HepG2 (cell line): ENCODE measurements at regions not wholly inside any gene's neighbourhood (a gene's known extent, or its start where the extent isn't known, plus 50 kb on each side); places are given as distances from the start of the nearest gene placed in this dataset.

Source experiments
- ATM ChIP-seq: fragments of 450-650 bp; IDR thresholded peaks from 2 replicates; pipeline ENCODE4 v1.7.1; 2017; ENCODE audit warnings: mild to moderate bottlenecking, borderline replicate concordance
- CTCF ChIP-seq: sonication (generic); formaldehyde crosslinking; IDR thresholded peaks from 2 replicates; pipeline ENCODE4 v1.5.0; 2020; ENCODE audit warnings: mild to moderate bottlenecking, missing genetic modification reagents, moderate library complexity
- DDIT3 ChIP-seq: sonication (generic); formaldehyde crosslinking; IDR thresholded peaks from 2 replicates; pipeline ENCODE4 v1.4.0; 2020; ENCODE audit warnings: mild to moderate bottlenecking, missing genetic modification reagents
- DPF2 ChIP-seq: sonication (generic); formaldehyde crosslinking; IDR thresholded peaks from 2 replicates; pipeline ENCODE4 v1.4.0; 2020; ENCODE audit warnings: mild to moderate bottlenecking, low read depth, missing genetic modification reagents, borderline replicate concordance
- FLYWCH1 ChIP-seq: sonication (generic); formaldehyde crosslinking; IDR thresholded peaks from 2 replicates; pipeline ENCODE4 v1.8.1; 2023; ENCODE audit warnings: mild to moderate bottlenecking, missing genetic modification reagents
- KAT7 ChIP-seq: IDR thresholded peaks from 2 replicates; pipeline ENCODE4 v1.6.1; 2018; ENCODE audit warnings: borderline replicate concordance, missing compliant biosample characterization
- KLF16 ChIP-seq, 2 experiments: sonication (generic) in 1 of 2; formaldehyde crosslinking in 1 of 2; IDR thresholded peaks; 2 replicates each; pipeline versions ENCODE4 v1.6.1 to v1.8.0; 2016 to 2023; ENCODE audit warnings: missing genetic modification reagents in 2 of 2, missing compliant biosample characterization in 1 of 2
- MED8 ChIP-seq: sonication (generic); formaldehyde crosslinking; IDR thresholded peaks from 2 replicates; pipeline ENCODE4 v1.8.1; 2023; ENCODE audit warnings: mild to moderate bottlenecking, missing genetic modification reagents; ENCODE audit not compliant: insufficient replicate concordance
- MXI1 ChIP-seq: IDR thresholded peaks from 3 replicates; pipeline ENCODE4 v1.6.1; 2012; ENCODE audit warnings: low read depth, low read length, inconsistent platforms, borderline replicate concordance
- NFKBIZ ChIP-seq: IDR thresholded peaks from 2 replicates; pipeline ENCODE4 v1.6.1; 2018; ENCODE audit warnings: missing genetic modification reagents, missing compliant biosample characterization
- PAF1 ChIP-seq: IDR thresholded peaks from 2 replicates; pipeline ENCODE4 v1.6.1; 2016; ENCODE audit warnings: missing genetic modification reagents, missing compliant biosample characterization
- PHF21A ChIP-seq: sonication (generic); formaldehyde crosslinking; IDR thresholded peaks from 2 replicates; pipeline ENCODE4 v1.5.0; 2020; ENCODE audit warnings: mild to moderate bottlenecking, missing genetic modification reagents
- SALL1 ChIP-seq: sonication (generic); formaldehyde crosslinking; IDR thresholded peaks from 2 replicates; pipeline ENCODE4 v1.8.0; 2022; ENCODE audit warnings: mild to moderate bottlenecking, missing genetic modification reagents
- SIX4 ChIP-seq: sonication (generic); formaldehyde crosslinking; IDR thresholded peaks from 2 replicates; pipeline ENCODE4 v1.4.0; 2020; ENCODE audit warnings: missing genetic modification reagents
- TCF7L2 ChIP-seq: IDR thresholded peaks from 2 replicates; pipeline ENCODE4 v1.6.1; 2011; ENCODE audit warnings: mild to moderate bottlenecking, low read depth, low read length, moderate library complexity
- ZBTB38 ChIP-seq: sonication (generic); formaldehyde crosslinking; IDR thresholded peaks from 2 replicates; pipeline ENCODE4 v1.5.1; 2020; ENCODE audit warnings: mild to moderate bottlenecking, missing genetic modification reagents
- ZFP1 ChIP-seq: IDR thresholded peaks from 2 replicates; pipeline ENCODE4 v1.6.1; 2016
- ZNF12 ChIP-seq: sonication (generic); formaldehyde crosslinking; IDR thresholded peaks from 2 replicates; pipeline ENCODE4 v1.5.0; 2020; ENCODE audit warnings: missing genetic modification reagents
- ZNF501 ChIP-seq: sonication (generic); formaldehyde crosslinking; IDR thresholded peaks from 2 replicates; pipeline ENCODE4 v1.5.1; 2020; ENCODE audit warnings: mild to moderate bottlenecking, moderate library complexity, missing genetic modification reagents
- ZSCAN25 ChIP-seq: sonication (generic); formaldehyde crosslinking; IDR thresholded peaks from 2 replicates; pipeline ENCODE4 v1.8.0; 2022; ENCODE audit warnings: mild to moderate bottlenecking, missing genetic modification reagents
- TF ChIP-seq, protein P1 (sequence below): sonication (generic); formaldehyde crosslinking; IDR thresholded peaks from 2 replicates; pipeline ENCODE4 v1.5.0; 2020; ENCODE audit warnings: mild to moderate bottlenecking, low read depth, missing genetic modification reagents, borderline replicate concordance
- TF ChIP-seq, protein P2 (sequence below): IDR thresholded peaks from 2 replicates; pipeline ENCODE4 v1.6.1; 2016; ENCODE audit warnings: mild to moderate bottlenecking
- TF ChIP-seq, protein P3 (sequence below): sonication (generic); formaldehyde crosslinking; IDR thresholded peaks from 2 replicates; pipeline ENCODE4 v1.4.0; 2020; ENCODE audit warnings: missing genetic modification reagents, borderline replicate concordance
- TF ChIP-seq, protein P4 (sequence below): sonication (generic); formaldehyde crosslinking; IDR thresholded peaks from 2 replicates; pipeline ENCODE4 v1.4.0; 2020; ENCODE audit warnings: missing genetic modification reagents

- TF ChIP-seq, protein P1, sequence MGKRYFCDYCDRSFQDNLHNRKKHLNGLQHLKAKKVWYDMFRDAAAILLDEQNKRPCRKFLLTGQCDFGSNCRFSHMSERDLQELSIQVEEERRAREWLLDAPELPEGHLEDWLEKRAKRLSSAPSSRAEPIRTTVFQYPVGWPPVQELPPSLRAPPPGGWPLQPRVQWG = no peak
- TF ChIP-seq SALL1 (CRISPR knock-in tag) = peak; percentile 85
- TF ChIP-seq NFKBIZ (CRISPR knock-in tag) = 0 out of 2 replicates have a peak, but pooled peaks have one; percentile 61
- TF ChIP-seq KAT7 (CRISPR knock-in tag) = no peak
- TF ChIP-seq ZFP1 = peak; percentile 65; the same call in 1 of the 2 replicates
- 0 out of 2 replicates have a peak, but pooled peaks have one; percentile 33 for TF ChIP-seq DPF2 (CRISPR knock-in tag)
- TF ChIP-seq FLYWCH1 (CRISPR knock-in tag) = no peak
- no peak for TF ChIP-seq ZNF12 (CRISPR knock-in tag)
- no peak for TF ChIP-seq TCF7L2
- TF ChIP-seq PHF21A = peak; percentile 54; the same call in 1 of the 2 replicates
- TF ChIP-seq, protein P2, sequence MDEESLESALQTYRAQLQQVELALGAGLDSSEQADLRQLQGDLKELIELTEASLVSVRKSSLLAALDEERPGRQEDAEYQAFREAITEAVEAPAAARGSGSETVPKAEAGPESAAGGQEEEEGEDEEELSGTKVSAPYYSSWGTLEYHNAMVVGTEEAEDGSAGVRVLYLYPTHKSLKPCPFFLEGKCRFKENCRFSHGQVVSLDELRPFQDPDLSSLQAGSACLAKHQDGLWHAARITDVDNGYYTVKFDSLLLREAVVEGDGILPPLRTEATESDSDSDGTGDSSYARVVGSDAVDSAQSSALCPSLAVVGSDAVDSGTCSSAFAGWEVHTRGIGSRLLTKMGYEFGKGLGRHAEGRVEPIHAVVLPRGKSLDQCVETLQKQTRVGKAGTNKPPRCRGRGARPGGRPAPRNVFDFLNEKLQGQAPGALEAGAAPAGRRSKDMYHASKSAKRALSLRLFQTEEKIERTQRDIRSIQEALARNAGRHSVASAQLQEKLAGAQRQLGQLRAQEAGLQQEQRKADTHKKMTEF (CRISPR knock-in tag) = peak; percentile 39; the same call in 1 of the 2 replicates
- no peak for TF ChIP-seq MED8
- no peak for TF ChIP-seq ZNF501 (CRISPR knock-in tag)
- no peak for TF ChIP-seq PAF1 (CRISPR knock-in tag)
- TF ChIP-seq ZSCAN25 (CRISPR knock-in tag) = peak; percentile 87
- TF ChIP-seq SIX4 (CRISPR knock-in tag) = no peak
- peak; percentile 80 for TF ChIP-seq ZBTB38
- no peak for TF ChIP-seq ATM
- peak in 1 of 2 experiments; percentile 46; a peak in 1 of 4 replicates for TF ChIP-seq KLF16 (CRISPR knock-in tag; IDR thresholded peaks at IDR 0.05)
- TF ChIP-seq, protein P3, sequence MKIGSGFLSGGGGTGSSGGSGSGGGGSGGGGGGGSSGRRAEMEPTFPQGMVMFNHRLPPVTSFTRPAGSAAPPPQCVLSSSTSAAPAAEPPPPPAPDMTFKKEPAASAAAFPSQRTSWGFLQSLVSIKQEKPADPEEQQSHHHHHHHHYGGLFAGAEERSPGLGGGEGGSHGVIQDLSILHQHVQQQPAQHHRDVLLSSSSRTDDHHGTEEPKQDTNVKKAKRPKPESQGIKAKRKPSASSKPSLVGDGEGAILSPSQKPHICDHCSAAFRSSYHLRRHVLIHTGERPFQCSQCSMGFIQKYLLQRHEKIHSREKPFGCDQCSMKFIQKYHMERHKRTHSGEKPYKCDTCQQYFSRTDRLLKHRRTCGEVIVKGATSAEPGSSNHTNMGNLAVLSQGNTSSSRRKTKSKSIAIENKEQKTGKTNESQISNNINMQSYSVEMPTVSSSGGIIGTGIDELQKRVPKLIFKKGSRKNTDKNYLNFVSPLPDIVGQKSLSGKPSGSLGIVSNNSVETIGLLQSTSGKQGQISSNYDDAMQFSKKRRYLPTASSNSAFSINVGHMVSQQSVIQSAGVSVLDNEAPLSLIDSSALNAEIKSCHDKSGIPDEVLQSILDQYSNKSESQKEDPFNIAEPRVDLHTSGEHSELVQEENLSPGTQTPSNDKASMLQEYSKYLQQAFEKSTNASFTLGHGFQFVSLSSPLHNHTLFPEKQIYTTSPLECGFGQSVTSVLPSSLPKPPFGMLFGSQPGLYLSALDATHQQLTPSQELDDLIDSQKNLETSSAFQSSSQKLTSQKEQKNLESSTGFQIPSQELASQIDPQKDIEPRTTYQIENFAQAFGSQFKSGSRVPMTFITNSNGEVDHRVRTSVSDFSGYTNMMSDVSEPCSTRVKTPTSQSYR (CRISPR knock-in tag) = no peak
- TF ChIP-seq DDIT3 = no peak
- no peak for TF ChIP-seq CTCF (CRISPR knock-in tag)
- TF ChIP-seq MXI1 = no peak
- TF ChIP-seq, protein P4, sequence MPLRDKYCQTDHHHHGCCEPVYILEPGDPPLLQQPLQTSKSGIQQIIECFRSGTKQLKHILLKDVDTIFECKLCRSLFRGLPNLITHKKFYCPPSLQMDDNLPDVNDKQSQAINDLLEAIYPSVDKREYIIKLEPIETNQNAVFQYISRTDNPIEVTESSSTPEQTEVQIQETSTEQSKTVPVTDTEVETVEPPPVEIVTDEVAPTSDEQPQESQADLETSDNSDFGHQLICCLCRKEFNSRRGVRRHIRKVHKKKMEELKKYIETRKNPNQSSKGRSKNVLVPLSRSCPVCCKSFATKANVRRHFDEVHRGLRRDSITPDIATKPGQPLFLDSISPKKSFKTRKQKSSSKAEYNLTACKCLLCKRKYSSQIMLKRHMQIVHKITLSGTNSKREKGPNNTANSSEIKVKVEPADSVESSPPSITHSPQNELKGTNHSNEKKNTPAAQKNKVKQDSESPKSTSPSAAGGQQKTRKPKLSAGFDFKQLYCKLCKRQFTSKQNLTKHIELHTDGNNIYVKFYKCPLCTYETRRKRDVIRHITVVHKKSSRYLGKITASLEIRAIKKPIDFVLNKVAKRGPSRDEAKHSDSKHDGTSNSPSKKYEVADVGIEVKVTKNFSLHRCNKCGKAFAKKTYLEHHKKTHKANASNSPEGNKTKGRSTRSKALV (CRISPR knock-in tag) = no peak
Measured at GRCh38 chr21:39079617-39080016, 103.6 kb downstream of the PSMG1 start (continued).
